ENCODE measurements at regions not wholly inside any gene's neighbourhood (a gene's known extent, or its start where the extent isn't known, plus 50 kb on each side); places are given as distances from the start of the nearest gene placed in this dataset.

- DNase-seq (ENCODE audit: low read depth in 2 of 2) = no peak
These were observed 65.2 kb upstream of the SPAG17 start for GRCh38 chr1:118250232-118250631.

GRCh38 chr1:118249641-118250040, 64.6 kb upstream of the SPAG17 start:
- DNase-seq (ENCODE audit: low read depth in 2 of 2) = no peak

GRCh38 chr1:118247593-118247992, 62.6 kb upstream of the SPAG17 start:
- DNase-seq (ENCODE audit: low read depth in 2 of 2) = peak in 1 of 2 donors; percentile 2

GRCh38 chr1:118246646-118247045, 61.6 kb upstream of the SPAG17 start:
- DNase-seq (ENCODE audit: low read depth in 2 of 2) = no peak

- DNase-seq (ENCODE audit: low read depth in 2 of 2) = no peak
These were observed 59.2 kb upstream of the SPAG17 start for GRCh38 chr1:118244194-118244593.

GRCh38 chr1:118243269-118243668, 58.2 kb upstream of the SPAG17 start:
- DNase-seq (ENCODE audit: low read depth in 2 of 2) = no peak

Data from dermis microvascular lymphatic vessel endothelial cell (primary cell).